Activated CD8-positive, alpha-beta memory T cell treated with anti-CD3 and anti-CD28 coated beads, Interleukin-2, amount 50 U/mL, for 24 hours (primary cell): ENCODE measurements at regions not wholly inside any gene's neighbourhood (a gene's known extent, or its start where the extent isn't known, plus 50 kb on each side); places are given as distances from the start of the nearest gene placed in this dataset.
"Not testable (repeated sequence)": the region's sequence is repeated elsewhere in the genome, so short reads cannot be mapped to it uniquely, and the experiment has no call there.

Experiments
- DNase-seq: peaks from one replicate; pipeline ENCODE4 v3.0.0-alpha.2; 2020; ENCODE audit errors: extremely low read depth

GRCh38 chr6:140275725-140276124 is 901.3 kb upstream of the CITED2 start:
- DNase-seq: no peak

GRCh38 chr6:140274548-140274947 is 900.1 kb upstream of the CITED2 start:
- DNase-seq: no peak

- DNase-seq: no peak
These were observed 897.4 kb upstream of the CITED2 start for GRCh38 chr6:140271759-140272377.

- no peak for DNase-seq
These were observed 895.2 kb upstream of the CITED2 start for GRCh38 chr6:140269591-140270165.

- DNase-seq: no peak
These were observed 890.0 kb upstream of the CITED2 start for GRCh38 chr6:140264431-140264830.

- not testable (repeated sequence) for DNase-seq
These were observed 883.9 kb upstream of the CITED2 start for GRCh38 chr6:140258302-140258701.

- DNase-seq: no peak
These were observed 881.8 kb upstream of the CITED2 start for GRCh38 chr6:140256248-140256647.

GRCh38 chr6:140253096-140253495 is 878.6 kb upstream of the CITED2 start:
- DNase-seq: no peak

- DNase-seq: no peak
These were observed 877.7 kb upstream of the CITED2 start for GRCh38 chr6:140252099-140252498.

- no peak for DNase-seq
These were observed 871.0 kb upstream of the CITED2 start for GRCh38 chr6:140245296-140246040.

- no peak for DNase-seq
These were observed 862.8 kb upstream of the CITED2 start for GRCh38 chr6:140237251-140237650.

- DNase-seq: no peak
These were observed 862.3 kb upstream of the CITED2 start for GRCh38 chr6:140236732-140237131.

GRCh38 chr6:140230282-140230681 is 855.8 kb upstream of the CITED2 start:
- DNase-seq: no peak

GRCh38 chr6:140228491-140228890 is 854.0 kb upstream of the CITED2 start:
- no peak for DNase-seq

- no peak for DNase-seq
These were observed 852.2 kb upstream of the CITED2 start for GRCh38 chr6:140226637-140227036.

GRCh38 chr6:140225701-140226436 is 851.4 kb upstream of the CITED2 start:
- DNase-seq: no peak

GRCh38 chr6:140217283-140217682 is 842.8 kb upstream of the CITED2 start:
- DNase-seq: no peak

- DNase-seq: no peak
These were observed 835.3 kb upstream of the CITED2 start for GRCh38 chr6:140209775-140210174.

GRCh38 chr6:140208286-140208685 is 833.8 kb upstream of the CITED2 start:
- no peak for DNase-seq

GRCh38 chr6:140205795-140206593 is 831.5 kb upstream of the CITED2 start:
- DNase-seq: no peak

- no peak for DNase-seq
These were observed 829.7 kb upstream of the CITED2 start for GRCh38 chr6:140204154-140204553.
